T-helper 1 cell treated with Interleukin-12 subunit alpha and Interleukin-12 subunit beta and Interleukin-4 antibody, amounts not matched to agents 30 ng/mL and 1 ng/mL, for 36 hours (primary cell): ENCODE measurements at regions not wholly inside any gene's neighbourhood (a gene's known extent, or its start where the extent isn't known, plus 50 kb on each side); places are given as distances from the start of the nearest gene placed in this dataset.

ENCODE experiments used
- intact Hi-C: fragments of 100-400 bp; cut with micrococcal nuclease; formaldehyde crosslinking; loops from one replicate; pipeline ENCODE4 v1.15.1; 2024

DNA sequence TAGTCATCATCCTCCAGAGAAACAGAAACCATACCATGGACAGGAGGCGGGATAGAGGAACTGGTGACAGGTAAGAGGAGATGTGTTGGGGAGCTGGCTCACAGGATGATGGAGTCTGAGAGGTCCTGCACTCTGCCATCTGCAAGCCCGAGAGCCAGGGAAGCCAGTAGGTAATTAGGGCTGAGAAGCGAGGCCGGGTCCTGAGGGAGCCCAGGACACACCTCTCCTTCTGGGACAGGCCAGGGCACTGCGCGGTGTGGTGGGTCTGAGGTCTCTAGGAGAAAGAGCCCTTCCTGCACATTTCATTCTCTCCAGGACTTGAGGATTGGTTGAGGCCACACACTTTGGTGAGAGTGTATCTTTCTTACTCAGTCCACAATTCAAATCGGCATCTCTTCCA lies 415.5 kb downstream of the GLRX3 start:
- intact Hi-C loops, result no loop called here

DNA sequence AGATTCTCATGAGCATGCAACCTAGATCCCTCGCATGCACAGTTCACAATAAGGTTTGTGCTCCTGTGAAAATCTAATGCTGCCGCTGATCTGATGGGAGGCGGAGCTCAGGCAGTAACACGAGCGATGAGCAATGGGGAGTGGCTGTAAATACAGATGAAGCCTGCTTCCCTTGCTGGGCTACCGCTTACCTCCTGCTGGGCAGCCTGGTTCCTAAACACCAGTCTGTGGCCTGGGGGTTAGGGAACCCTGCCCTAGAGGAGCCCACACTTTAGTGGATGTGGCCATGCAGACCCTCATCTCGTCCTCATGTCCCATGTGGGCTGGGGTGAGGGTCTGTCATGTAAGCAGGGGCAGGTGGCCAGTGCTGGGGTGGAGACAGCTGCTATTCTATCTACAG lies 417.6 kb downstream of the GLRX3 start:
- intact Hi-C loops, result no loop called here

GRCh38 chr10:130554701-130555410 lies 418.7 kb downstream of the GLRX3 start:
- intact Hi-C loops, result no loop called here

DNA sequence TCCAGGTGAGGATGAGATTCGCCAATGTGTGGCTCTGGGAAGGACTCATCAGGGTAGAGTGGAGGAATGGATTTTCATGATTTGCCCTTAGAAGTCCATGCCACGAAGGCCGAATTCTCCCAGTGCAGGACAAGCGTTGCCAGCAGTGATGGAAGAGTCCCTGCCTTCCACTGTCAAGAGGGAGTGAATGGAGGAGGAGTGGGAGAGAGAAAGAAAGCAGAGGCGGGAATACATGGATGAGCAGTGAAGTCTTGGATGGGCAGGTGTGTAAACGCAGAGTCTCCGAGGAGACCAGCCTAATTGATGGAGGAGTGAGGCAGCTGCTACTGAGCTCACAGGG lies 419.2 kb downstream of the GLRX3 start:
- intact Hi-C loops, result no loop called here

DNA sequence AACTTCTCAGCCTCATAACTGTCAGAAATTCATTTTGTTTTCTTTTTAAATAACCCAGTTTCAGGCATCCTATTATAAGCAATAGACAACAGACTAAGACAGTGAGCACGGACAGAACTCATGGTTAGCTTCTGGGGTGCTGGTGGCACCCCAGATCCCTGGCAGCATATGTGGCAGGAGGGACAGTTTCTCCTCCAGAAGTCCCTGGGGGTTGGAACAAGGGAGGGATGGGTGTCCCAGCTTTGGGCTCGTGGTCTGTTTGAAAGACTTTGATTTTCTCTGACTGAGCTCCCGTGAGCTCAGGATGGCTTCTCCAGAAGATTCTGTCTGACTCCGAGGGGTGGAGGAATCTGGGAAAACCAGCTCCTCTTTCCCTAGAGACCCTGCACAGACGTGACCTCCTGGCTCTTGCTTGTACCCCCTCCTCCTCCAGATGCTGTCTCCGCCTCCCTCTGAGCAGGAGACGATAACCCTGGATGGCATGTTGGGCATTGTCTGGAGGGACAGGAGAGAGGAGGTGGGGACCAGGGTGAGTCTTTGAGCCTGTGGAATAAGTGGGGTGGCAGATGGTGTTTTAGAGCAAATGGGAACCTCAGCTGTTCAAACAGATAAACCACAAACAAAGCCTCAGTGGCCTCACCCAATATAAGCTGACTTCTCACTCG lies 421.1 kb downstream of the GLRX3 start:
- intact Hi-C loops, result no loop called here

DNA sequence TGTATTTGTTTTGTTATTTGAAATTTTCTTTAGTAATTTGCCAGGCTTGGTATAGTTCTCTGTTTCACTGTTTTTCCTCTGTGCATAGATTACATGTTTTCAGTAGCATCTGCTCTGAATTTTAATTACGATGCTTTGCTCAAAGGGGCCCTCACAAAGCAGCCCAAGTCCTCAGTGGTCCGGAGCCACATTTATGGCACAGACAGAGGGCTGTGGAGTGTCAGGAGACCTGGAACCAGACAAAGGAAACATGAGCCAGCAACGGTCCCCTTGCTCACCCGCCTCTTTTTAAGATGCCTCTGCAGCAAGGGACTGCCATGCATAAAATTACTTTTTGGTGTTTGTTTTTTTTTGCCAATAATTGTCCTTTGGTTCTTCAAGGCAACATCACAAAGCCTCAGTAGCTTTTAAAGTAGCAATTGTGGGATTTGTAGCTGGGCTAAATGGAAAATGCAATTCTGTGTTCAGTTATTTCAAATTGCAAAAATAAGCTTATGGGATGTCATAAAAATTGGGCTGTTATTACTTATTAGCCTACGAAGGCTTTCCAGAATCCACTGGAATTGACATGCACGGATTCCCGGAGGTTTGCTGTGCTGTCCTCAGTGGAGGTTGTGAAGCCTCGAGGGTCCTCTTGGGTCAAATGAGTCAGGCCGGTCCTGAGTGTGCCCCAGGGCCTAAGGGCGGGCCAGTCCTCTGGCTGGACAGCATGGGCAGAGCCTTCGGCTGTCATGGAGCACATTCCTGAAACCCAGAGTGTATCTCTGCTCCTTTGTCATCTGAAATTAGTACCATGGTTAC lies 422.8 kb downstream of the GLRX3 start:
- intact Hi-C loops, result no loop called here

DNA sequence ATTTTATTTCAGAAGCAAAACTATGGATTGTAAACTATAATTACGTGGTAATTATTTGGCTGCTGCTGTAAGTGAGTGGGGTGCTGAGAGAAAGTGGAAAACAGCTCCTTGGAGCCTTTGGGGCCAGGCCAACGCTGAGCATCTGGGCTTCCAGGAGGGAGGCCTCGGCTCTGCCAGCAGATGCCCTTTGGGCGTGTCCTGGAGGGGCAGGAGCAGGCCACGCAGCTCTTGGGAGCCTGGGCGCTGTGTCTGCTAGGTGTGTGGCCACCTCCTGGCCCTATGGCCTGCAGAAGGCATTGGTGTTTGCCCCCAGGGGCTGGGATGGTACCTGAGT lies 423.3 kb downstream of the GLRX3 start:
- intact Hi-C loops, result no loop called here

- intact Hi-C loops, result no loop called here
Measured at GRCh38 chr10:130560116-130560515, 423.9 kb downstream of the GLRX3 start.

- intact Hi-C loops, result no loop called here
Measured at GRCh38 chr10:130560573-130560972, 424.4 kb downstream of the GLRX3 start.

GRCh38 chr10:130561681-130562080 lies 425.5 kb downstream of the GLRX3 start:
- intact Hi-C loops, result no loop called here

- intact Hi-C loops, result no loop called here
Measured at GRCh38 chr10:130567011-130567410, 430.8 kb downstream of the GLRX3 start.

DNA sequence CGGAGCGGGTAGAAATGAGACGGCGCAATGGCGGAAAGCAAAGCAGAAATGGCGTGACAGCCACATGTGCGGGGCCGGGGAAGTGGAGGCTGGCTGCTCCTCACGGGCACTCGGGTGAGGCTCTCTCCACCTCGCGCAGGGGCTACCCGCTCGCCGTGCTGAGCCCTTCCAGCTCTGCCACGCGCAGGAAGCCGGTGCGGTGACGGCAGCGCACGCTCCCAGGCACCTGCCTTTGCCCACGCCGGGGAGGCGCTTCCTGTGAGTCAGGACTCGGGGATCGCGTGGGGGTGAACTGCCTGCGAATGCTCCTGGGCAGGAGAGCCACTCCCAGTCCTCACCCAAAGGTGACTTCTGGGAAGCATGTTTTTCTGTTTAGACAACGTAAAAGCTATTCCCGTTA lies 431.2 kb downstream of the GLRX3 start:
- intact Hi-C loops, result no loop called here

DNA sequence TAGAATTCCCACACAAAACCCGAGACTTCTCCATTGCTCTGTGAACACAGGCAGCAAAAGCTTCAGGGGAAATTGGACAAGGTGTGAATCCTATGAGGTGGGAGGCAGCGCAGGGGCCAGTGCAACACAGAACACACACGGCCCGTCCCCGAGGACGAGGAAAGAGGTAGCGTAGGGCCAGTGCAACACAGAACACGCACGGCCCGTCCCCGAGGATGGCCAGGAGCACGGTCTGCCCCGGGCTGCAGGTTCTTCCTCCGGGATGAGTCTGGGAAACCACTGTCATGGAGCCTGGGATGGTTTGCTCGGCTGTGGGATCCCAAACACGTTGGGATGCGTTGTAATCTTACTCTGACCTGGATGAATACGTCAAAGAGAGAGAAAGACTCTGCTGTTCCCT lies 432.1 kb downstream of the GLRX3 start:
- intact Hi-C loops, result no loop called here

- intact Hi-C loops, result no loop called here
Measured at GRCh38 chr10:130570074-130570473, 433.9 kb downstream of the GLRX3 start.

- intact Hi-C loops, result no loop called here
Measured at GRCh38 chr10:130571674-130572073, 435.5 kb downstream of the GLRX3 start.

- intact Hi-C loops, result no loop called here
Measured at GRCh38 chr10:130573446-130573845, 437.3 kb downstream of the GLRX3 start.

- intact Hi-C loops, result no loop called here
Measured at GRCh38 chr10:130575756-130576285, 439.6 kb downstream of the GLRX3 start.

DNA sequence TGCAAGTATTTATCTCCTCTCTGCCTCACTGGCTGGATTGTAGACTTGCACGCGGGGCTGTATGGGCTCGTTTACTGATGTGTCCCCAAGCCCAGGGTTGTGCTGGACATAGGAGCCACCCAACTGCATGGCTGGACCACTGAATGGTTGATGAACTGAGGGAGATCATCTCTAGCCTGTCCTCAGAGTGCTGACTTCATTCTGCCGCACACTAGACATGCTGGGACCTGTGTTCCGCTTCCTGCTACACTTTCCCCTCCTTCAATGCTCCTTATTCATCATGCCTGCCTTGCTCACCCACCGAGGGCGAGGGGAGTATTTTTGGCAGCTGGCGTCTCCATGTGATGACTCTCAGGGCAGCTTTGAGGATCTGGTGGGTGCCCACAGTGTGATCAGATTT lies 440.2 kb downstream of the GLRX3 start:
- intact Hi-C loops, result no loop called here

DNA sequence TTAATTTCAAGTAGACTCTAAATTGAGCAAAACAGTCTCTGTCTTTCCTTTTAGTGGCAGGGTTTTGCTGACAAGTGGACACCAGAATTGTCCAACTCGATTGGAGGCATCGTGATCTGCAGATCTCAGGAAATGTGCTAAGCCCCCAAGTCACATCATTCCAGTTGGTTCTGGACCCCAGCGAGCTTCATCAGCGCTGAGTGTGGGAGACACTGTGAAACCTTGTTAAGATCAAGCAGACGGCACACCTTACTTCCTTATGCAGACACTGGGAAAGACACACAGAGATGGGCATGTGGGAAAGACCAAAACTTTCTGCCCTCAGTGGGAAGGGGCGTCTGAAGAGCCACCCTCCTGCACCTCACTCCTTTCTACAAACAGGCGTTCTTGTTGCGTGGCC lies 440.8 kb downstream of the GLRX3 start:
- intact Hi-C loops, result no loop called here

GRCh38 chr10:130578532-130579289 lies 442.5 kb downstream of the GLRX3 start:
- intact Hi-C loops, result no loop called here

DNA sequence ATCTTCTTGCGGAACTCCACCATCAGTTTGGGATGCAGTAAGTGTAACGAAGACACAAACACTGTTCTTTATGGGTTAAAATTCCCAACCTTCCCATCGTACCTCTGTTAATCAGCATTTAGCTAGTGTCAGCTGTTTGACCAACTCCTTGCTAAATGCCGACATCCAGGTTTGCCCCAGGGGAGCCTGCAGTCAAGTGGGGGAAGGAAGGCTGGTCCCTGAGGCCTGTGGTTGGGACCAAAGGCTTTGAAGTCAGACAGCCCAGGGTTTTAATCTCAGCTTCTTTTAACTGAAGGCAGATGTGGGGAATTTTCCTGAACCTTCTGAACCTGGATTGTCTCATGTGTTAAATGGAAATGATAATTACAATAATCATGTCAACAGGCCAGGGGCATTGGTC lies 443.7 kb downstream of the GLRX3 start:
- intact Hi-C loops, result no loop called here

DNA sequence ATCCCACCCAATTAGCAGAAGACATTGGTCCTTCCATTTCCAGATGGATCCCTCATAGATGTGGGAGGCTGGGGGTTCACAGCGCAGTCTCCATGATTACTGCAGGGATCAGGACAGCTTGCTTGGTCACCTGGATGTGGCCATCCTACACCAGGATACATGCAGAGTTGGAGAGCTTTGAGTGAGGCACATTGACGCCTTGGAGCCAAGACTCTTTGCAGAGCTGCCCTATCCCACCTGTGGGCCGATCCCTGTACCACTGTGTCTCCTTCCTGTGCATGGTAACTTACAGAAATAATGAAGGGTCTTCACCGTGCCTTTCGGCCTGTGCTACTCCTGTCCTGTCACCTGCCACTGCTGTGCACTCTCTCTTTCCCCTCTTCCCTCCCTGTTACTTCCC lies 444.8 kb downstream of the GLRX3 start:
- intact Hi-C loops, result no loop called here
